GM23338 (cell line): ENCODE measurements at regions not wholly inside any gene's neighbourhood (a gene's known extent, or its start where the extent isn't known, plus 50 kb on each side); places are given as distances from the start of the nearest gene placed in this dataset.

Source experiments
- ATAC-seq: fragments of 200-7000 bp; cut with Tn5 transposase; 3 replicates; pipeline ENCODE4 v1.9.1; 2020
- DNase-seq: peaks from one replicate; pipeline ENCODE4 v3.0.0-alpha.2; 2015; ENCODE audit warnings: low spot score
- H2AFZ ChIP-seq: fragments of 200-600 bp; sonication (generic); 2 replicates; pipeline ENCODE4 v1.8.0; 2016; ENCODE audit warnings: antibody characterized with exemption, mild to moderate bottlenecking, moderate library complexity
- H3F3A ChIP-seq: fragments of 200-600 bp; sonication (generic); replicated peaks from 2 replicates; pipeline ENCODE4 v1.8.0; 2017; ENCODE audit warnings: antibody characterized with exemption, mixed run types, low read depth
- H3K27ac ChIP-seq: fragments of 200-600 bp; sonication (generic); 2 replicates; pipeline ENCODE4 v1.6.1; 2016; ENCODE audit warnings: low read depth
- H3K27me3 ChIP-seq: fragments of 200-600 bp; sonication (generic); 2 replicates; pipeline ENCODE4 v1.8.0; 2016; ENCODE audit warnings: mild to moderate bottlenecking, mixed run types, moderate library complexity; ENCODE audit not compliant: insufficient read depth
- H3K36me3 ChIP-seq: fragments of 200-600 bp; sonication (generic); 2 replicates; pipeline ENCODE4 v1.8.0; 2016; ENCODE audit warnings: mild to moderate bottlenecking; ENCODE audit not compliant: insufficient read depth
- H3K4me1 ChIP-seq: fragments of 200-600 bp; sonication (generic); 2 replicates; pipeline ENCODE4 v1.8.0; 2016; ENCODE audit warnings: mild to moderate bottlenecking, moderate library complexity; ENCODE audit not compliant: insufficient read depth
- H3K4me2 ChIP-seq: fragments of 200-600 bp; sonication (generic); 2 replicates; pipeline ENCODE4 v1.7.1; 2017; ENCODE audit warnings: mixed run types
- H3K4me3 ChIP-seq: fragments of 200-600 bp; sonication (generic); 2 replicates; pipeline ENCODE4 v1.6.1; 2016; ENCODE audit warnings: mixed run types
- H3K79me2 ChIP-seq: fragments of 200-600 bp; sonication (generic); replicated peaks from 2 replicates; pipeline ENCODE4 v1.8.0; 2017; ENCODE audit warnings: mild to moderate bottlenecking; ENCODE audit not compliant: insufficient read depth
- H3K9me2 ChIP-seq: fragments of 200-600 bp; sonication (generic); 2 replicates; pipeline ENCODE4 v1.8.0; 2017; ENCODE audit not compliant: insufficient read depth
- H4K20me1 ChIP-seq: fragments of 200-600 bp; sonication (generic); replicated peaks from 2 replicates; pipeline ENCODE4 v1.8.0; 2017; ENCODE audit warnings: mild to moderate bottlenecking; ENCODE audit not compliant: insufficient read depth
- H3K27ac Mint-ChIP-seq: 2 replicates; pipeline ENCODE4 v1.8.0; 2020; ENCODE audit warnings: inconsistent platforms, mild to moderate bottlenecking, moderate library complexity, mixed read lengths
- H3K27me3 Mint-ChIP-seq: 3 replicates; pipeline ENCODE4 v1.8.0; 2022; ENCODE audit warnings: low read depth, mild to moderate bottlenecking, moderate library complexity, mixed read lengths, inconsistent platforms; ENCODE audit not compliant: insufficient read depth, poor library complexity
- H3K36me3 Mint-ChIP-seq: 3 replicates; pipeline ENCODE4 v1.8.0; 2021; ENCODE audit warnings: low read depth, mild to moderate bottlenecking, inconsistent platforms, moderate library complexity, mixed read lengths
- H3K4me1 Mint-ChIP-seq: 3 replicates; pipeline ENCODE4 v1.8.0; 2020; ENCODE audit warnings: mild to moderate bottlenecking, inconsistent platforms, mixed read lengths
- H3K4me3 Mint-ChIP-seq: 3 replicates; pipeline ENCODE4 v1.8.0; 2021; ENCODE audit warnings: moderate library complexity, mild to moderate bottlenecking, inconsistent platforms, mixed read lengths
- H3K9me3 Mint-ChIP-seq: 3 replicates; pipeline ENCODE4 v1.8.0; 2020; ENCODE audit warnings: moderate library complexity, mild to moderate bottlenecking, inconsistent platforms, mixed read lengths
- CREB1 ChIP-seq: fragments of 250-450 bp; sonication (Bioruptor Pico); IDR thresholded peaks from 2 replicates; pipeline ENCODE4 v1.5.0; 2020; ENCODE audit warnings: low read depth, mild to moderate bottlenecking, moderate library complexity
- CTCF ChIP-seq, 2 experiments: fragments of 200-600 bp in 1 of 2; sonication (generic) in 1 of 2; conservative IDR thresholded peaks; 2 replicates each; pipeline versions ENCODE4 v1.5.1 to v1.6.1; 2016 to 2017; ENCODE audit warnings: antibody characterized with exemption in 2 of 2, low read depth in 2 of 2, mild to moderate bottlenecking in 2 of 2, moderate library complexity in 1 of 2
- ETS1 ChIP-seq: IDR thresholded peaks from 2 replicates; pipeline ENCODE4 v1.6.1; 2016; ENCODE audit warnings: antibody characterized with exemption
- EZH2 ChIP-seq: fragments of 200-600 bp; sonication (generic); IDR thresholded peaks from one replicate; pipeline ENCODE4 v1.8.0; 2017; ENCODE audit warnings: antibody characterized with exemption, mild to moderate bottlenecking, low read depth; ENCODE audit not compliant: unreplicated experiment
- EZH2phosphoT487 ChIP-seq: fragments of 200-600 bp; sonication (generic); IDR thresholded peaks from one replicate; pipeline ENCODE4 v1.8.1; 2018; ENCODE audit warnings: antibody characterized with exemption; ENCODE audit not compliant: unreplicated experiment
- JUNB ChIP-seq: IDR thresholded peaks from one replicate; pipeline ENCODE4 v1.6.1; 2016; ENCODE audit warnings: antibody characterized with exemption; ENCODE audit not compliant: unreplicated experiment
- NANOG ChIP-seq: IDR thresholded peaks from 2 replicates; pipeline ENCODE4 v1.6.1; 2016; ENCODE audit warnings: antibody characterized with exemption, borderline replicate concordance
- POLR2AphosphoS5 ChIP-seq: IDR thresholded peaks from 2 replicates; pipeline ENCODE4 v1.6.1; 2016; ENCODE audit warnings: antibody characterized with exemption, low read depth
- REST ChIP-seq: IDR thresholded peaks from one replicate; pipeline ENCODE4 v1.6.1; 2018; ENCODE audit warnings: antibody characterized with exemption; ENCODE audit not compliant: unreplicated experiment
- STAT1 ChIP-seq: IDR thresholded peaks from one replicate; pipeline ENCODE4 v1.6.1; 2016; ENCODE audit warnings: antibody characterized with exemption; ENCODE audit not compliant: unreplicated experiment
- ZNF331 ChIP-seq: fragments of 250-450 bp; sonication (Bioruptor Pico); IDR thresholded peaks from 2 replicates; pipeline ENCODE4 v1.5.0; 2020; ENCODE audit warnings: low read depth, mild to moderate bottlenecking, moderate library complexity

- no peaks in the 10 kb centered on the region; the same call in 1 of the 2 replicates for H3F3A ChIP-seq
- no peak overlapping the region for H3K4me2 ChIP-seq
- no peak for TF ChIP-seq STAT1
- TF ChIP-seq CTCF (conservative IDR thresholded peaks at IDR 0.05; ENCODE audit: low read depth in 2 of 2) = no peak
- TF ChIP-seq CREB1 (CRISPR knock-in tag) = no peak
- no peak for TF ChIP-seq ZNF331 (CRISPR knock-in tag)
- TF ChIP-seq ETS1 = no peak
- no peak for TF ChIP-seq EZH2phosphoT487
- no peak for TF ChIP-seq NANOG
- TF ChIP-seq POLR2AphosphoS5 = no peak
- TF ChIP-seq EZH2 = no peak
- no peak for TF ChIP-seq JUNB
- no peak for TF ChIP-seq REST
- no peaks in the 10 kb centered on the region for H3K36me3 ChIP-seq
- H3K79me2 ChIP-seq = no peaks in the 10 kb centered on the region
- peaks cover 9% of the 10 kb centered on the region; the same call in 1 of the 2 replicates for H3K9me2 ChIP-seq
- H3K4me3 Mint-ChIP-seq = no peak overlapping the region
- no peak overlapping the region for H2AFZ ChIP-seq
- no peaks in the 10 kb centered on the region for H3K9me3 Mint-ChIP-seq
- no peak overlapping the region for H3K27ac Mint-ChIP-seq
- H3K27me3 Mint-ChIP-seq = peaks cover 9% of the 10 kb centered on the region
- no peaks in the 10 kb centered on the region for H3K4me1 ChIP-seq
- H3K4me3 ChIP-seq = no peak overlapping the region
- no peak for DNase-seq
- H3K27me3 ChIP-seq = no peaks in the 10 kb centered on the region
- H4K20me1 ChIP-seq = no peaks in the 10 kb centered on the region
- peaks cover 13% of the 10 kb centered on the region; the same call in 2 of the 3 replicates for H3K4me1 Mint-ChIP-seq
- peak; percentile 42 for ATAC-seq
- no peaks in the 10 kb centered on the region for H3K36me3 Mint-ChIP-seq
- H3K27ac ChIP-seq = no peak overlapping the region
Observed at GRCh38 chr2:2848621-2849333, 517.7 kb upstream of the MYT1L start.
